SK-N-SH (cell line): ENCODE measurements at regions not wholly inside any gene's neighbourhood (a gene's known extent, or its start where the extent isn't known, plus 50 kb on each side); places are given as distances from the start of the nearest gene placed in this dataset.

Source experiments
- CTCF ChIA-PET: fragments of 300-600, 350-600 bp; formaldehyde crosslinking; extraction: SDS; loops from one replicate; lab custom pipeline; 2021; lab: Yijun Ruan, JAX
- POLR2A ChIA-PET: fragments of 350-600 bp; sonication (Branson Sonifier 250); formaldehyde crosslinking; extraction: SDS; loops from one replicate; lab custom pipeline; 2020; ENCODE audit warnings: antibody characterized with exemption, inconsistent platforms; lab: Yijun Ruan, JAX
- DNase-seq: peaks from one replicate; pipeline ENCODE4 v3.0.0; 2012
- H2AFZ ChIP-seq: fragments of 200-600 bp; sonication (generic); 2 replicates; pipeline ENCODE4 v1.8.1; 2016; ENCODE audit warnings: antibody characterized with exemption, mild to moderate bottlenecking, low read depth
- H3F3A ChIP-seq: fragments of 200-600 bp; sonication (generic); replicated peaks from 2 replicates; pipeline ENCODE3; 2016; ENCODE audit warnings: antibody characterized with exemption, mild to moderate bottlenecking; ENCODE audit not compliant: insufficient read depth
- H3K27ac ChIP-seq, 2 experiments: fragments of 200-500 bp in 1 of 2; fragments of 200-600 bp in 1 of 2; sonication (Bioruptor generic) in 1 of 2; sonication (generic), shearing (Covaris generic) in 1 of 2; 2 replicates each; pipeline versions ENCODE4 v1.5.1 to v1.6.1; 2014 to 2016; ENCODE audit warnings: low read depth in 2 of 2, inconsistent platforms in 1 of 2, low read length in 1 of 2, mild to moderate bottlenecking in 1 of 2, mixed read lengths in 1 of 2
- H3K27me3 ChIP-seq: fragments of 200-600 bp; sonication (generic), shearing (Covaris generic); 2 replicates; pipeline ENCODE4 v1.6.1; 2016; ENCODE audit warnings: mixed run types; ENCODE audit not compliant: insufficient read depth
- H3K36me3 ChIP-seq, 2 experiments: fragments of 200-500 bp in 1 of 2; fragments of 200-600 bp in 1 of 2; sonication (Bioruptor generic) in 1 of 2; sonication (generic) in 1 of 2; replicated peaks in 1 of 2; 2 replicates each; pipeline versions ENCODE3 to v1.5.1; 2014 to 2016; ENCODE audit warnings: low read length in 1 of 2, mild to moderate bottlenecking in 1 of 2; ENCODE audit not compliant: insufficient read depth in 2 of 2, control insufficient read depth in 1 of 2
- H3K4me1 ChIP-seq, 2 experiments: fragments of 200-500 bp in 1 of 2; fragments of 200-600 bp in 1 of 2; sonication (Bioruptor generic) in 1 of 2; sonication (generic), shearing (Covaris generic) in 1 of 2; 2 replicates each; pipeline versions ENCODE4 v1.5.1 to v1.6.1; 2014 to 2016; ENCODE audit warnings: low read depth in 1 of 2, low read length in 1 of 2, mixed run types in 1 of 2; ENCODE audit not compliant: insufficient read depth in 2 of 2, control insufficient read depth in 1 of 2
- H3K4me2 ChIP-seq: fragments of 200-600 bp; sonication (generic), shearing (Covaris generic); 2 replicates; pipeline ENCODE4 v1.6.1; 2017; ENCODE audit warnings: mixed run types
- H3K4me3 ChIP-seq, 2 experiments: fragments of 200-500 bp in 1 of 2; fragments of 200-600 bp in 1 of 2; sonication (Bioruptor generic) in 1 of 2; sonication (generic), shearing (Covaris generic) in 1 of 2; 2 replicates each; pipeline versions ENCODE4 v1.5.1 to v1.8.1; 2014 to 2016; ENCODE audit warnings: low read depth in 2 of 2, inconsistent platforms in 1 of 2, low read length in 1 of 2, mild to moderate bottlenecking in 1 of 2, mixed read lengths in 1 of 2, moderate library complexity in 1 of 2
- H3K79me2 ChIP-seq: fragments of 200-600 bp; sonication (generic); 2 replicates; pipeline ENCODE4 v1.8.1; 2017; ENCODE audit warnings: mild to moderate bottlenecking; ENCODE audit not compliant: insufficient read depth
- H3K9ac ChIP-seq: fragments of 200-600 bp; sonication (generic); 2 replicates; pipeline ENCODE4 v1.6.1; 2017; ENCODE audit warnings: mixed run types
- H3K9me2 ChIP-seq: fragments of 200-600 bp; sonication (generic); 2 replicates; pipeline ENCODE4 v1.6.1; 2017; ENCODE audit warnings: mixed run types
- H3K9me3 ChIP-seq: fragments of 200-600 bp; sonication (generic); 2 replicates; pipeline ENCODE4 v1.6.1; 2017; ENCODE audit warnings: mixed run types, mild to moderate bottlenecking, moderate library complexity
- H4K20me1 ChIP-seq: fragments of 200-600 bp; sonication (generic); 2 replicates; pipeline ENCODE4 v1.6.1; 2017; ENCODE audit warnings: mild to moderate bottlenecking, mixed run types; ENCODE audit not compliant: insufficient read depth
- CHD2 ChIP-seq: fragments of 150-350 bp; IDR thresholded peaks from 2 replicates; pipeline ENCODE4 v1.6.1; 2018; ENCODE audit warnings: low read length; ENCODE audit not compliant: partially characterized antibody
- ELF1 ChIP-seq: IDR thresholded peaks from 2 replicates; pipeline ENCODE4 v1.4.0; 2012
- EP300 ChIP-seq, 2 experiments: IDR thresholded peaks; 2 replicates each; pipeline versions ENCODE4 v1.4.0 to v1.6.1; 2012; ENCODE audit warnings: borderline replicate concordance in 1 of 2, low read depth in 1 of 2, low read length in 1 of 2
- EZH2phosphoT487 ChIP-seq: fragments of 200-600 bp; sonication (generic); IDR thresholded peaks from 2 replicates; pipeline ENCODE4 v1.6.1; 2017; ENCODE audit warnings: low read depth, mixed run types, mild to moderate bottlenecking, antibody characterized with exemption, moderate library complexity, borderline replicate concordance
- FOSL2 ChIP-seq: IDR thresholded peaks from 2 replicates; pipeline ENCODE4 v1.4.0; 2012; ENCODE audit warnings: low read depth, mild to moderate bottlenecking, moderate library complexity, borderline replicate concordance
- FOXJ3 ChIP-seq: sonication (generic); formaldehyde crosslinking; IDR thresholded peaks from 2 replicates; pipeline ENCODE4 v1.5.1; 2020; ENCODE audit warnings: mild to moderate bottlenecking, missing genetic modification reagents
- FOXM1 ChIP-seq: IDR thresholded peaks from 2 replicates; pipeline ENCODE4 v1.4.0; 2012; ENCODE audit warnings: low read depth, mild to moderate bottlenecking
- GATA2 ChIP-seq: sonication (generic); formaldehyde crosslinking; IDR thresholded peaks from 2 replicates; pipeline ENCODE4 v1.5.0; 2020; ENCODE audit warnings: mild to moderate bottlenecking, missing genetic modification reagents
- JUND ChIP-seq: IDR thresholded peaks from 2 replicates; pipeline ENCODE4 v1.4.0; 2012
- MEF2A ChIP-seq: IDR thresholded peaks from 2 replicates; pipeline ENCODE4 v1.4.0; 2012; ENCODE audit warnings: low read depth, borderline replicate concordance
- NRF1 ChIP-seq: IDR thresholded peaks from 2 replicates; pipeline ENCODE4 v1.6.1; 2012; ENCODE audit warnings: low read depth, mild to moderate bottlenecking, low read length
- POLR2AphosphoS5 ChIP-seq: IDR thresholded peaks from 2 replicates; pipeline ENCODE4 v1.6.1; 2012; ENCODE audit warnings: low read depth, low read length
- RAD21 ChIP-seq: IDR thresholded peaks from 2 replicates; pipeline ENCODE4 v1.6.1; 2012; ENCODE audit warnings: mild to moderate bottlenecking, low read length
- RCOR1 ChIP-seq: fragments of 150-350 bp; IDR thresholded peaks from 2 replicates; pipeline ENCODE4 v1.6.1; 2017; ENCODE audit warnings: antibody characterized with exemption, low read length
- RFX5 ChIP-seq: IDR thresholded peaks from 2 replicates; pipeline ENCODE4 v1.6.1; 2012; ENCODE audit warnings: mild to moderate bottlenecking, improper control_type of control experiment, low read length
- RXRA ChIP-seq: IDR thresholded peaks from 2 replicates; pipeline ENCODE4 v1.4.0; 2012; ENCODE audit warnings: low read depth, mild to moderate bottlenecking, borderline replicate concordance
- SIN3A ChIP-seq: IDR thresholded peaks from 2 replicates; pipeline ENCODE4 v1.6.1; 2012; ENCODE audit warnings: low read depth, mild to moderate bottlenecking, low read length, moderate library complexity, borderline replicate concordance
- TAF1 ChIP-seq: IDR thresholded peaks from 2 replicates; pipeline ENCODE4 v1.6.1; 2012; ENCODE audit warnings: low read depth, mild to moderate bottlenecking, low read length, moderate library complexity, borderline replicate concordance
- WGBS: methylation state at CpG from one replicate; pipeline ENCODE4 v1.1.6; 2017; ENCODE audit warnings: low lambda C conversion rate; 5-methylcytosine and 5-hydroxymethylcytosine counted together
- TF ChIP-seq, protein P1 (sequence below): IDR thresholded peaks from 2 replicates; pipeline ENCODE4 v1.4.0; 2012; ENCODE audit warnings: low read depth, borderline replicate concordance
- TF ChIP-seq, protein P2 (sequence below): IDR thresholded peaks from 2 replicates; pipeline ENCODE4 v1.4.0; 2012; ENCODE audit warnings: low read depth, borderline replicate concordance
- TF ChIP-seq, protein P3 (sequence below): IDR thresholded peaks from 2 replicates; pipeline ENCODE4; 2012

DNA sequence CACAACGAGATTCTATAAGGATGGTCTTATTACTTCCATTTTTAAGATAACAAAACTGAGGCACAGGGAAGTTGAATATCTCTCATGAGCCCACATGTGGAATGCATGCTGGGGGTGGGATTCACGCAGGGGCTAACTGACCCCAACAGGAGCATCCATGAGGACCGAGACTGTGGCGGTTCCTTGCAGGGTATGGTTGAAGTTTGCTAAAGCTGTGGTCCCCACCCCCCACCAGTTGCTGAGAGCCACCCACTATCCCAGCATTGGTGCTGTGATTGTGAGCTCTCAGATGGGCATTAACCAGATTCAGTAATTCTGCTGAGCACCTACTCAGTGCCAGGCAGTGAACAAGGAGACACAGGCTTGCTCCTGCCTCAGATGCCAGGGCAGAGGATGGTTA is 116.0 kb upstream of the TEX51 start (continued):
- TF ChIP-seq RAD21 (no peak), POLR2AphosphoS5 (no peak), GATA2 (no peak), RXRA (no peak), FOXJ3 (CRISPR knock-in tag) (no peak), ELF1 (no peak), SIN3A (no peak), CHD2 (no peak)
- TF ChIP-seq, all 33 proteins: peak for 0

DNA sequence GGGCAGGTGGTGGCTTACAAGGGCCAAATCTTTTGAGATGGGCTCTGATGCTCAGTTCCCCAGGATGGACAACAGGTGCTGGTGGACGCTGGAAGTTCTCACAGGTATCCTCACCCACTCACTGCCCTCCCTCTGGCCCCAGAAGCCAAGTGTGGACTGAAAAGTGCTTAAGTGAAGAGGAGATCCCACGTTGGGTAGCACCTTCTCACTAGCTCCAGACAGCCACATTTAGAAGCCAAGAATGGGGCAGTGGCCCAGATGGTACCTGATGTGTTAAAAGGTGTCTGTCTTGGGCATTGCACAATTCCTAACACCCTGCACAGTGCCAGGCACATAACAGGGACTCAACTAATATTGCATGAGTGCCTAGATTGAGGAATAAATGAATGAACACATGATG is 115.3 kb upstream of the TEX51 start:
- TF ChIP-seq ELF1 (no peak), FOXJ3 (CRISPR knock-in tag) (no peak), POLR2AphosphoS5 (no peak), TAF1 (no peak), FOXM1 (no peak), MEF2A (no peak), RCOR1 (no peak), EP300 (IDR thresholded peaks at IDR 0.05; ENCODE audit: borderline replicate concordance in 1 of 2, low read depth in 1 of 2, low read length in 1 of 2) (no peak), CHD2 (no peak), NRF1 (no peak), RFX5 (no peak), RXRA (no peak), JUND (no peak), EZH2phosphoT487 (no peak), FOSL2 (no peak)
- TF ChIP-seq, protein P1, sequence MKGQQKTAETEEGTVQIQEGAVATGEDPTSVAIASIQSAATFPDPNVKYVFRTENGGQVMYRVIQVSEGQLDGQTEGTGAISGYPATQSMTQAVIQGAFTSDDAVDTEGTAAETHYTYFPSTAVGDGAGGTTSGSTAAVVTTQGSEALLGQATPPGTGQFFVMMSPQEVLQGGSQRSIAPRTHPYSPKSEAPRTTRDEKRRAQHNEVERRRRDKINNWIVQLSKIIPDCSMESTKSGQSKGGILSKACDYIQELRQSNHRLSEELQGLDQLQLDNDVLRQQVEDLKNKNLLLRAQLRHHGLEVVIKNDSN, result no peak
- TF ChIP-seq, protein P2, sequence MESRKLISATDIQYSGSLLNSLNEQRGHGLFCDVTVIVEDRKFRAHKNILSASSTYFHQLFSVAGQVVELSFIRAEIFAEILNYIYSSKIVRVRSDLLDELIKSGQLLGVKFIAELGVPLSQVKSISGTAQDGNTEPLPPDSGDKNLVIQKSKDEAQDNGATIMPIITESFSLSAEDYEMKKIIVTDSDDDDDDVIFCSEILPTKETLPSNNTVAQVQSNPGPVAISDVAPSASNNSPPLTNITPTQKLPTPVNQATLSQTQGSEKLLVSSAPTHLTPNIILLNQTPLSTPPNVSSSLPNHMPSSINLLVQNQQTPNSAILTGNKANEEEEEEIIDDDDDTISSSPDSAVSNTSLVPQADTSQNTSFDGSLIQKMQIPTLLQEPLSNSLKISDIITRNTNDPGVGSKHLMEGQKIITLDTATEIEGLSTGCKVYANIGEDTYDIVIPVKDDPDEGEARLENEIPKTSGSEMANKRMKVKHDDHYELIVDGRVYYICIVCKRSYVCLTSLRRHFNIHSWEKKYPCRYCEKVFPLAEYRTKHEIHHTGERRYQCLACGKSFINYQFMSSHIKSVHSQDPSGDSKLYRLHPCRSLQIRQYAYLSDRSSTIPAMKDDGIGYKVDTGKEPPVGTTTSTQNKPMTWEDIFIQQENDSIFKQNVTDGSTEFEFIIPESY, result no peak
- TF ChIP-seq, protein P3, sequence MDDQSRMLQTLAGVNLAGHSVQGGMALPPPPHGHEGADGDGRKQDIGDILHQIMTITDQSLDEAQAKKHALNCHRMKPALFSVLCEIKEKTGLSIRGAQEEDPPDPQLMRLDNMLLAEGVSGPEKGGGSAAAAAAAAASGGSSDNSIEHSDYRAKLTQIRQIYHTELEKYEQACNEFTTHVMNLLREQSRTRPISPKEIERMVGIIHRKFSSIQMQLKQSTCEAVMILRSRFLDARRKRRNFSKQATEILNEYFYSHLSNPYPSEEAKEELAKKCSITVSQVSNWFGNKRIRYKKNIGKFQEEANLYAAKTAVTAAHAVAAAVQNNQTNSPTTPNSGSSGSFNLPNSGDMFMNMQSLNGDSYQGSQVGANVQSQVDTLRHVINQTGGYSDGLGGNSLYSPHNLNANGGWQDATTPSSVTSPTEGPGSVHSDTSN, result no peak
- Histone ChIP-seq H4K20me1 (no peaks in the 10 kb centered on the region), H3K79me2 (no peaks in the 10 kb centered on the region), H3K9ac (no peak overlapping the region), H3K27me3 (no peaks in the 10 kb centered on the region), H3K9me3 (no peaks in the 10 kb centered on the region), H3K27ac (no peak overlapping the region), H3K4me1 (peaks cover 0 to 15% of the 10 kb centered on the region in 2 experiments; a peak in 1 of 4 replicates), H3K9me2 (no peaks in the 10 kb centered on the region), H3K4me2 (no peak overlapping the region), H3F3A (no peaks in the 10 kb centered on the region), H3K36me3 (no peaks in the 10 kb centered on the region), H3K4me3 (no peak overlapping the region), H2AFZ (no peak overlapping the region)
- ChIA-PET POLR2A (no interaction called here), CTCF (interaction anchor here (0.6 to 2.5 kb wide), 4 partner anchors 9 to 293 kb away, joined by 3 to 12 read pairs (median 4); no protein-coding TSS in a partner anchor)
- WGBS, result 20% methylated on average over 1 of the region's 2 CpGs
- no peak for DNase-seq
